Activated CD4-positive, alpha-beta T cell treated with anti-CD3 and anti-CD28 coated beads, Interleukin-2, amount 10 ng/mL, durations not matched to agents 24 days and 14 days (primary cell): ENCODE measurements at regions not wholly inside any gene's neighbourhood (a gene's known extent, or its start where the extent isn't known, plus 50 kb on each side); places are given as distances from the start of the nearest gene placed in this dataset.

Experiments used
- DNase-seq: peaks from one replicate; pipeline ENCODE4 v3.0.0; 2022
- H3K27ac Mint-ChIP-seq: one replicate; pipeline ENCODE4 v1.8.0; 2022; ENCODE audit warnings: mild to moderate bottlenecking, mixed read lengths
- H3K27me3 Mint-ChIP-seq: one replicate; pipeline ENCODE4 v1.8.0; 2022; ENCODE audit warnings: mixed read lengths
- H3K36me3 Mint-ChIP-seq: one replicate; pipeline ENCODE4 v1.8.0; 2022; ENCODE audit warnings: low read depth, mild to moderate bottlenecking, mixed read lengths
- H3K4me1 Mint-ChIP-seq: one replicate; pipeline ENCODE4 v1.8.0; 2021; ENCODE audit warnings: mixed read lengths
- H3K4me3 Mint-ChIP-seq: one replicate; pipeline ENCODE4 v1.8.0; 2022; ENCODE audit warnings: mild to moderate bottlenecking, moderate library complexity, mixed read lengths
- H3K9me3 Mint-ChIP-seq: one replicate; pipeline ENCODE4 v1.8.0; 2021; ENCODE audit warnings: mixed read lengths
- intact Hi-C: fragments of 100-400 bp; cut with micrococcal nuclease; formaldehyde crosslinking; loops from one replicate; pipeline ENCODE4 v1.15.1; 2023

DNA sequence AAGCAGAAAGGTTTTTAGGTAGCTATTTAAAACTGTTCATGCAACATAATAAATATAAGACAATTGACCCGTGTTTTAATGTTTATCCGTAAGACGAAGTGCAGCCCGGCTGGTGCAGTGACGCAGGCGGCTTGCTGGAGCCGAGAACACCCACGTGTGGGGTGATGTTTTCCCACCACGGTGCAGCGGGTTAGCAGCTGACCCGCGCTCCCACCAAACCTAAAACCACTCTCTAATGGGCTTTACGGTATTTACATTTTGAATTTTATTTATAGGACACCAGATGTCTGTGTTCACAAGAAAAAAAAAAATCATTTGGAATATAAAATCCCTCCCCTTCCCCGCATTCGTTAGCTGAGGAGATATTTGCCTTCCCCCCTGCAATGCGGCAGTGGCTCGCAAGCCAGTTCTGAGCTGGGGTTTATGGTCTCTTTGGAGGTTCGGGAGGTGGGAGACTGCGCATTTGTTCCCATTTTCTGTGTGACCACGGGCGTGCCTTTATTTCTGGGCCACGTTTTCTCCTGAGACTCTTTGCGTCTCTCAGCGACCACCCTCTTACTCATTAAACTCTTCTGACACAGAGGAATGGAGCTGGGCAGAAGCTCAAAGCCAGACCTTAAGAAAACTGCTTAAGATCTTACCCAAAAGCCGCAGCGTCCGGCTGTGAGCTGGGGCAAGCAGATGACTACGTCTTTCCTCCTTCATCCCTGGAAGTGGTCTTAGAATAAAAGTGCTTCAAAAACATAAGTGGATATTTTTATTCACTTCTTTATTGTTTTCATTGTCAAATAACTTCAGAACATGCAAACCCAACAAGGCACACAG, 301.1 kb downstream of the IRF8 start:
- Mint-ChIP-seq H3K36me3 (no peaks in the 10 kb centered on the region), H3K27ac (no peak overlapping the region), H3K9me3 (no peaks in the 10 kb centered on the region), H3K4me3 (no peak overlapping the region), H3K4me1 (no peaks in the 10 kb centered on the region), H3K27me3 (peaks cover 50% of the 10 kb centered on the region)
- no peak for DNase-seq
- intact Hi-C loops = no loop called here

DNA sequence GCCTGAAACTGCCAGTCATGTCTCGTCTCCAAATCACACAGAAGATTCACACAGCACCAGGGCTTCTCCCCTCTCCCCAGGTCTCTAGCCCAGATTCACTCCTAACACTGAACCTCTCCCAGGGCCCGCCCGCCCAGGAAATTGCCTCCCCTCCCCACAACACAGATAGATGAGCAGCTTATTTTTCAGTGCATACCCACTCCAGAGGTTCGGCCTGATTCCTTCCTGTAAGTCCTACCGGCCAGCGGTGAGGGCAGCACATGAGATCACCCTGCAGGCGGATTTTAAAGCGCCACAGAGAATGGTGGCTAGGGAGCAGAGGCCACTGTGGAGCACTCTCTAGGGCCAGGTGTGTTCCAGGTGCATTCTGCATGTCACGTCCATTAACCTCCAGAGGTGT, 301.8 kb downstream of the IRF8 start:
- no peak overlapping the region for H3K27ac Mint-ChIP-seq
- H3K9me3 Mint-ChIP-seq = no peaks in the 10 kb centered on the region
- H3K4me1 Mint-ChIP-seq = no peaks in the 10 kb centered on the region
- peaks cover 48% of the 10 kb centered on the region for H3K27me3 Mint-ChIP-seq
- H3K4me3 Mint-ChIP-seq = no peak overlapping the region
- intact Hi-C loops = no loop called here
- no peak for DNase-seq
- H3K36me3 Mint-ChIP-seq = no peaks in the 10 kb centered on the region

DNA sequence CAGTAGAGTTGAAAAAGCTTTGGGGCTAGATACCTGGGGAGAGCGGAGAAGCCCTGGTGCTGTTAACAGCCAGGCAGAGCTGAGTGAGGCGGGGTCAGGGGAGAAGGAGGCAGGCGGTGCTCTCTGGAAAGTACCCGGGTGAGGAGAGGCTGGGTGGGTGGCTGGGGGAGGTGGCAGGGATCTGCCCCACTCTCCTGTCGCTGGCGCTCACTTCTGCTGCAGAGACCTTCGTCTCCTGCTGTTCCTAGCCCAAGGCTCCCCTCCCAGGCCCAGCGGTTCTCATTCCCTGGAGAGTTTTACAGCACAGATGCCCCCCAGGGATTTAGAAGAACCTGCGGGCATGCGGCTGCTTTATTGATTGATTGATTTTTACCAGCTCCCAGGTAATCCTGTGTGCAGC, 302.8 kb downstream of the IRF8 start:
- H3K27ac Mint-ChIP-seq = no peak overlapping the region
- no peak for DNase-seq
- H3K9me3 Mint-ChIP-seq = no peaks in the 10 kb centered on the region
- H3K36me3 Mint-ChIP-seq = no peaks in the 10 kb centered on the region
- H3K4me1 Mint-ChIP-seq = no peaks in the 10 kb centered on the region
- H3K27me3 Mint-ChIP-seq = peaks cover 41% of the 10 kb centered on the region
- H3K4me3 Mint-ChIP-seq = no peak overlapping the region
- intact Hi-C loops = no loop called here

DNA sequence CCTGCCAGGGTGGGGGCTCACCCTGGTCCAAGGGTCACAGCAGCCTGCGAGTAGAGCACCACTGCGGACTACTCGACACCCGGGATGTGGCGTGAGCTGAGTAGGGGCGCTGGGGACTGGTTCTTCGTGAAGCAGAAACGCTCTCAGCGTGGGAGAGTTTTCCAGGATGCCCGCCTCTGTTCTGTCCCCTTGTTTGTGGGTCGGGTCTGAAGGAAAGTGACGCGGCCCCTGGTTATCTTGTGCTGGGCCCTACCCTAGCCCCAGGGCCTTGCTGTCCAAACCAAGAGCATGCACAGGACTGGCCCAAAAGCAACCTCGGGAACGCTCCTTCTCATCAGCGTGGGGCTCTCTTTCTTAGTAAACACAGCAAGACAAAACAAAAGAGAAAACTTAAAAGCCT, 303.3 kb downstream of the IRF8 start:
- no peaks in the 10 kb centered on the region for H3K9me3 Mint-ChIP-seq
- no peak overlapping the region for H3K4me3 Mint-ChIP-seq
- no peak overlapping the region for H3K27ac Mint-ChIP-seq
- H3K4me1 Mint-ChIP-seq = no peaks in the 10 kb centered on the region
- no peaks in the 10 kb centered on the region for H3K36me3 Mint-ChIP-seq
- intact Hi-C loops = no loop called here
- H3K27me3 Mint-ChIP-seq = peaks cover 36% of the 10 kb centered on the region
- no peak for DNase-seq

DNA sequence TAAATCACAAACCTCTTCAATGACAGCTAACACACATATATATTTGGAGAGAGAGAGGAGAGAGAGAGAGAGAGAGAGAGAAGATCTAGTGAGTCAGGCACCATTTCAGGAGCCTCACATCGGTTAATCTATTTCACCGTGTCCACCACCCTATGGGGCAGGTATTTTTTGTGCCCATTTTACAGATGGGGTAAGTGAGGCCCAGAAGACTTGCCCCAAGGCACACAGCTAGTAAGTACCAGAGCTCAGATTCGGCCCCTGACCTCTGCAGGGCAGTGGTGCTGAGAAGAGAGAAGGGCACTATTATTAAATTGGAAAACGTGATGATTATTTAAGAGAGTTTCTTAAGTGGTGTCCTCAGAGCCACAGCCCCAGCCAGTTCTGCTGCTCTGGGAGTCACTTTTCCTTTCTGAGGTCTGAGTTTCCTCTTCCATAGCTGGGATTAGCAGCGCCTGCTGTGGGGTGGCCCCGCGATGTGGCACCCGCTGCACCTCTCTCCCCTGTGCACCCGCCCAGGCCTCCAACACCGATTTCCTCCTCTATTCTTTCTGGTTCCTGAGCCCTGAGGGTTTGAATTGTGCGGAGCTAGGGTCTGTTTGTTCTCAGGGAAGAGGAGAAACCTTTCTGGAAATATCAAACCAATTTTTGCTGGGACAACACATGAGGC, 303.9 kb downstream of the IRF8 start:
- Mint-ChIP-seq H3K9me3 (no peaks in the 10 kb centered on the region), H3K4me1 (no peaks in the 10 kb centered on the region), H3K27me3 (peaks cover 30% of the 10 kb centered on the region), H3K36me3 (no peaks in the 10 kb centered on the region), H3K4me3 (no peak overlapping the region), H3K27ac (no peak overlapping the region)
- intact Hi-C loops = no loop called here
- DNase-seq = no peak

DNA sequence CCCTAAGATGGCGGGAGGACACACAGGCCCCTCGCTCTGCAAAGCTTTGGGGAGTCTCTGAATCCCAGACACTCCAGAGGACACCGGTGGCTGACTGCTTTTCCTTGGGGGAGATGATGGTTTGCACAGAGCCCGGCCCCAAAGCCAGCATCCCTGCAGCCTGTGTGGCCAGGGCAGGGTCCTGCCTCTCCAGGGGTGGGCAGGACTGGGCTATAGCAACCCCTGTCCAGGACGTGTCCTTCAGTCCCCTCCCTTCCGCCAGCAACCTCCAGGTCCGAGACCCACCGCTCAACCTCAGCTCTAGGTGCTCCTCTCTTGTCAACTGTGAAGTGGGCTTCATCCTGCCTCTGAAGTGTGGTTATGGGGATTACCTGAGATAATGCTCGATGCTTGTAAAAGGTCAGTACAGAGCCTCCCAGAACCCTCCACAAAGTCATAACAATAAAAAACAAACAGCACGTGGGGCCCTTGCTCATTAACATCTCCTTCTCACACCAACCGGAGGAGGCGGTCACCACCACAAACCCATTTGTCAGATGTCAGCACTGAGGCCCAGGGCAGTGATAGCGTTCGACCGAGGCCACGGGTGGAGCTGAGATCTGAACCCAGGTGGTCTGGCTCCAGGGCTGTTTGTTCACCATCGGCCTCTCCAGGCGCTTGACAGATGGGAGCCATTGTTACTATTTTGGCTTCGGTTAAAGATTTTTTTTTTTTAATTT, 304.8 kb downstream of the IRF8 start:
- Mint-ChIP-seq H3K4me1 (no peaks in the 10 kb centered on the region), H3K36me3 (no peaks in the 10 kb centered on the region), H3K27ac (no peak overlapping the region), H3K27me3 (peaks cover 22% of the 10 kb centered on the region), H3K9me3 (no peaks in the 10 kb centered on the region), H3K4me3 (no peak overlapping the region)
- DNase-seq = no peak
- intact Hi-C loops = no loop called here

DNA sequence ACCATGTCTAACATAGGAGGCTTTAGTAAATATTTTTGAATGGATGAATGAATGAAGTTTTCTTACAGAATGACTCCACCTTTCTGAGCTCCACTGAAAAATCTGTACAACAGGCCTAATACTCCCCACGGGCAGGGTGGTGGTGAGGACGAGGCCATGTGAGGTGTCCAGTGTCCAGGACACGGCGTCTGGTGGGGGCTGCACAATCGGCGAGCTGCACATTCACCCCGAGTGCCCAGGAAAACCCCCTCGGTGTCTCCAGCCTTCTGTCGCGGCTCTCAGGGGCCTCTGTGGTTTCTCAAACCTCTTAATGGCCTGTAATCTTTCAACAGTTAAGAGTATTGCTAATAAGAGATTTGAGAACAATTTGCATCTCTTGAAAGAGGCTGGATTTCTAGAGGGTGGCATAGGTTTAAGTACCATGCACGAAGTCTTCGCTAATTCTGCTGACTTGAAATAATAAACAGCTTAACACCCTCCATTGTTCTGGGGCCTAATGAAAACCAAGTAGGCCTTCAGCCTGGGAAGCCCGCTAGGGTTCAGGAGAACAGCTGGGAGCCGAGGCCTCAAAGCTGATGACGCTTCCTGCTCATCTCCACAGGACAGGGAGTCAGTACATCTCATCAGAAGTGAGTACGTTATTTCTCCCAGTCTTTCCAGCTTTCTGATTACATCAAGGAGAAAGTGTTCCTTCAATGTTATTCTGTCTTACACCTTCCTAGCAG, 304.6 kb upstream of the FOXF1 start:
- Mint-ChIP-seq H3K27me3 (peaks cover 6% of the 10 kb centered on the region), H3K9me3 (no peaks in the 10 kb centered on the region), H3K27ac (no peak overlapping the region), H3K4me1 (no peaks in the 10 kb centered on the region), H3K36me3 (no peaks in the 10 kb centered on the region), H3K4me3 (no peak overlapping the region)
- intact Hi-C loops = no loop called here
- DNase-seq = no peak

DNA sequence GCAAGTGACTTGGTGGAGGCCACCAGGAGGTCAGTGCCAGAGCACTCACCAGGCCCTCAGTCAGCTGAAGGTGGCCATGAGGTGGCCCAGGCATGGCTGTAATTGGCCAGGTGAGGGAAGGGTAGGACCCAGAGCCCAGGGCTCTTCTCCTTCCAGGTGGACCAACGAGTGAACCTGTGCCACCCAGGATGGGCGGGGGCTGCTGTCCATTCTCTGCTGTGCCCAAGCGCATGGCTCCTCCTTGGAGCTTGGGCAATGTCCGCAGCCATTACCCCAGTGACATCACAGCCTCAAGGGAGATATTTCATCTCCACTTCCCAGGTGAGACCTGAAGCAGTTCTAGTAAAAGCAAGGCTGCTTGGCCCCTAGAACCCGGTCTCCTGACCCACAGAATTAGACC, 303.0 kb upstream of the FOXF1 start:
- Mint-ChIP-seq H3K36me3 (no peaks in the 10 kb centered on the region), H3K27me3 (no peaks in the 10 kb centered on the region), H3K9me3 (peaks cover 3% of the 10 kb centered on the region), H3K4me1 (no peaks in the 10 kb centered on the region), H3K4me3 (no peak overlapping the region), H3K27ac (no peak overlapping the region)
- intact Hi-C loops = no loop called here
- DNase-seq = no peak

DNA sequence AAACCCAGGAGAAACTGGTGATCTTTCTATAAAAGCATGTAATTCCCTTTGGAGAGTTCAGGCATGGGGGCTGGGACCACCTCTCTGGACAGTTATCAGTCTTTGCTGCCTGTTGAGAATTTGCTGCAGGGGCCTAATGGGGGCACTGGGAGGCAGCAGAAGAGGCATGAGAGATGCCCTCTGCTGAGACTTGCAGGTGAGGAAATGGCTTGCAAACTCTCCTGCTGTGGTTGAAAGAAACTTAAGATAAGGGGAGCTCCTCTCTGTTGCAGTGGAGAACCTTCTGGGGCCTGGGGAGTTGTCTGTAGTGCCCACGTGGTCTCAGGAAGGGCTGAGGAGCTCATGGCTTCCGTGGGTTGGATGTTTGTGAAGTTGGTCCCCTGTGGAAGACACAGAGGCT, 301.1 kb upstream of the FOXF1 start:
- Mint-ChIP-seq H3K4me1 (no peaks in the 10 kb centered on the region), H3K4me3 (no peak overlapping the region), H3K36me3 (no peaks in the 10 kb centered on the region), H3K27ac (no peak overlapping the region), H3K27me3 (no peaks in the 10 kb centered on the region), H3K9me3 (peaks cover 9% of the 10 kb centered on the region)
- no peak for DNase-seq
- intact Hi-C loops = no loop called here

DNA sequence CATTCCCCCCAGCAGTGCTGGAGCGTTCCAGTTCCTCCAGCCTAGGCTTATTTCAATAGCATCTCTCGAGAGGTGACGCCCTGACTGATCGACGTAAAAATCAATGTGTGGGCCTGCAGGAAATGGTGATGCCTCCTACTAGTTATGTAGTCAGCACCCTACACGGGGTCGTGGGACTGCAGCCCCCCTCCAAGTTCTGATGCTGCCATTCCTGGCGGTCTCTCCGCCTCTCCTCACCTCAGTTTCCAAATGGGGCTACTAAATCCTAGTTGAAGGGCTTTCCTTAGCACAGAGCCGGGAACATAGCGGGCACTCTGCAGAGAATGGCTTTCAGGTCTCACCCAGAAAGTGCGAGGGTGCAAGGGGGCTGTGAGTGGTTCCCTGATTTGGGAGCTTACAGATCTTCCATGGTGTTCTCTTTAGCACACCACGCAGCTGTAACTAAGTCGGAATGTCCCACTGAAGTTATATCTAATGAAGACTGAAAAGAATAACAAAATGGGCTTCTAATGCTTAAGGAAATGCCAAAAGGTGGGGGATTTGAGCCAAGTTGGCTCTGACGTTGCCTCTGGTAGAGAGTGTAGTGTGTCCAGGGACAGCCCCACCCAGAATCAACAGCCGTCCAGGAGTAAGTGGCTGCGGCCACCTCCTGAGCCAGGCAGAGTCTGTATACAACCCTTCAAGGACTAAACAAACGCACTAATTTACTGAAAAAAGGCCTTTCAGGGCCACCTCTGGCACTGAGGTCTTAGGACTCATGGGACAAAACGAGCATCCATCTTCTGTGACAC, 299.7 kb upstream of the FOXF1 start:
- Mint-ChIP-seq H3K4me1 (no peaks in the 10 kb centered on the region), H3K27ac (no peak overlapping the region), H3K4me3 (no peak overlapping the region), H3K9me3 (peaks cover 9% of the 10 kb centered on the region), H3K27me3 (no peaks in the 10 kb centered on the region), H3K36me3 (no peaks in the 10 kb centered on the region)
- no peak for DNase-seq
- intact Hi-C loops = no loop called here

DNA sequence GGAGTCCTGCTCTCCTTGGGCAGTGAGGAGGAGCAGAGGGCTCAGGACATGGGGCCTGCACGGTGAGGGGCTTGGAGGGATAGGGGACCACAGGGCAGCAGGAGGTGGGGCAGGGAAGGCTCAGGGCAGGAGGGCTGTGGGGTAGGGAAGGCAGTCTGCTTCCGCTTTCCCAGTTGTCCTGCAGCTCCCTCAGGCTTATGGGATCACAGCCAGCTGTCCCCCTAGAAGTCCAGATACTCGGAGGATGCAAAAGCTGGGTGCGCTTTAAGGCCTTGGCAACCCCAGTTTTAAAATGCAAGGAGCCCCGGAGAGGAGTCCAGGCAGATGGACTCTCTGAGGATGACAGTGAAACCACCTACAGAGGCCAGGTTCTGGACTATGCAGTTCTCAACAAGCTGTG, 299.1 kb upstream of the FOXF1 start:
- DNase-seq = no peak
- Mint-ChIP-seq H3K27me3 (no peaks in the 10 kb centered on the region), H3K4me3 (no peak overlapping the region), H3K9me3 (peaks cover 9% of the 10 kb centered on the region), H3K4me1 (no peaks in the 10 kb centered on the region), H3K36me3 (no peaks in the 10 kb centered on the region), H3K27ac (no peak overlapping the region)
- intact Hi-C loops = no loop called here

DNA sequence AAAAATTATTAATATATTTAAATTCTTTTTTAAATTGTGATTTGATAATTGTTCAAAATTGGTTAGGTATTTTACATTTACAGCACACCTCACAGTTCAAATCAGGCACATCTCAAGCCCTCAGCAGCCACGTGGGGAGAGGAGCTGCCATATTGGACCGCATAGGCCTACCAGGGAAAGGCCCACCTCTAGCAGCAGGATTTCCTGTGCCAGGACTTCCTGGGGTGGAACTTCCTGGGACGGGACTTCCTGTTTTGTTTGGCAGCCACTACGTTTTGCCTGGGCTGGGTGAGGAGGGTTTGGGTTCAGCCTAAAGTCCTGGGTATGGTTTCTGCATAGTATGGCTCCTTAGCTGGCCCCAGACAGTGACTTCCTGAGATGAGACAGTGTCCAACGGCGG, 298.5 kb upstream of the FOXF1 start:
- Mint-ChIP-seq H3K9me3 (peaks cover 9% of the 10 kb centered on the region), H3K27me3 (no peaks in the 10 kb centered on the region), H3K27ac (no peak overlapping the region), H3K36me3 (no peaks in the 10 kb centered on the region), H3K4me3 (no peak overlapping the region), H3K4me1 (no peaks in the 10 kb centered on the region)
- DNase-seq = no peak
- intact Hi-C loops = no loop called here

DNA sequence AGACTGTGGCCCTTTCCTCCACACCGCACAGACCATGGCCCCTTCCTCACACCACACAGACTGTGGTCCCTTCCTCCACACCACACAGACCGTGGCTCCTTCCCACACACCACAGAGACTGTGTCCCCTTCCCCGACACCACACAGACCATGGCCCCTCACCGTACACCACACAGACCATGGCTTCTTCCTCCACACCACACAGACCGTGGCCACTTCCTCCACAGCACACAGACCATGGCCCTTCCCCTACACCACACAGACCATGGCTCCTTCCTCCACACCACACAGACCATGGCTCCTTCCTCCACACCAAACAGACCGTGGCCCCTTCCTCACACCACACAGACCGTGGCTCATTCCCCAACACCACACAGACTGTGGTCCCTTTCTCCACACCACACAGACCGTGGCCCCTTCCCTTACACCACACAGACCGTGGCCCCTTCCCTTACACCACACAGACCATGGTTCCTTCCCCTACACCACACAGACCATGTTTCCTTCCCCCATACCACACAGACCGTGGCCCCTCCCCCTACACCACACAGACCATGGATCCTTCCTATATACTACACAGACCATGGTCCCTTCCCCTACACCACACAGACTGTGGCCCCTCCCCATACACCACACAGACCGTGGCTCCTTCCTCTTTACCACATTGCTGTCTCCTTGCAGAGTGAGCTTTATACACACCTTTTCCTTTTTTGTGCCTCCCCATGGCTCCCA, 297.5 kb upstream of the FOXF1 start:
- Mint-ChIP-seq H3K27ac (no peak overlapping the region), H3K4me1 (no peaks in the 10 kb centered on the region), H3K4me3 (no peak overlapping the region), H3K36me3 (no peaks in the 10 kb centered on the region), H3K9me3 (peaks cover 9% of the 10 kb centered on the region), H3K27me3 (no peaks in the 10 kb centered on the region)
- intact Hi-C loops = no loop called here
- no peak for DNase-seq
